Kidney glomerular epithelial cell (primary cell): ENCODE measurements at regions not wholly inside any gene's neighbourhood (a gene's known extent, or its start where the extent isn't known, plus 50 kb on each side); places are given as distances from the start of the nearest gene placed in this dataset.
"Not testable (repeated sequence)": the region's sequence is repeated elsewhere in the genome, so short reads cannot be mapped to it uniquely, and the experiment has no call there.

Experiments
- DNase-seq: peaks from one replicate; lab custom pipeline; 2025; lab: John Stamatoyannopoulos, UW

GRCh38 chr6:112881027-112881426 lies 533.9 kb downstream of the RFPL4B start:
- DNase-seq = peak; percentile 26

- DNase-seq = no peak
These were observed 535.0 kb downstream of the RFPL4B start for GRCh38 chr6:112881828-112882780.

DNA sequence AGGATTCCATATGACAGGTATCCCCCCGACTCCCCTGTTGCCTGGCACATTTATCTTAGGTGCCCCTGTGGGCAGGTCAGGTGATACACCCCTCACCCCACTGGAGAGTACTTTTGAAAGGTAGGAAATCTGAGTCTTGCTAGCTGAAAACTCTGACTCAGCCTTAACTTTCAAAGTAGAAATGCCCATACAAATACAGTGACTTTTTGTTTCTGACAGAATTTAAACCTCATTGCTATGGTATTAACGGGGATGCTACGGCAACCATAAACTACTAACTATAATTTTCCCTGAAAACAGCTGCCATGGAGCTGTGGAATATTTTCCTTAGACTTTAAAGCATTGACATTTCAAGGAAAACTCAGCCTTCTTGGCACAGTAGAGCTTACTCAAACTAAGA lies 536.0 kb downstream of the RFPL4B start:
- DNase-seq = no peak

- DNase-seq = no peak
These were observed 539.3 kb downstream of the RFPL4B start for GRCh38 chr6:112886415-112886814.

DNA sequence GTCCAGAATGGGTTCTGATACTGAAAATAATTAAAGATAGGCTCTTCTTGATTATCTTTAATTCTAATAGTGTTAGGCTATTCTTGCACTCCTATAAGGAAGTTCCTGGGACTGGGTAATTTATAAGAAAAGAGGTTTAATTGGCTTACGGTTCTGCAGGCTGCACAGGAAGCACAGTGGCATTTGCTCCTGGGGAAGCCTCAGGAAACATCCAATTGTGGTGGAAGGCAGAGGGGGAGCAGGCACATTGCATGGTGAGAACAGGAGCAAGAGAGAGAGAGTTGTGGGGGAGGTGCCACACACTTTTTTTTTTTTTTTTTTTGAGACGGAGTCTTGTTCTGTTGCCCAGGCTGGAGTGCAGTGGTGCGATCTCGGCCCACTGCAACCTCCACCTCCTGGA lies 540.3 kb downstream of the RFPL4B start:
- not testable (repeated sequence) for DNase-seq

DNA sequence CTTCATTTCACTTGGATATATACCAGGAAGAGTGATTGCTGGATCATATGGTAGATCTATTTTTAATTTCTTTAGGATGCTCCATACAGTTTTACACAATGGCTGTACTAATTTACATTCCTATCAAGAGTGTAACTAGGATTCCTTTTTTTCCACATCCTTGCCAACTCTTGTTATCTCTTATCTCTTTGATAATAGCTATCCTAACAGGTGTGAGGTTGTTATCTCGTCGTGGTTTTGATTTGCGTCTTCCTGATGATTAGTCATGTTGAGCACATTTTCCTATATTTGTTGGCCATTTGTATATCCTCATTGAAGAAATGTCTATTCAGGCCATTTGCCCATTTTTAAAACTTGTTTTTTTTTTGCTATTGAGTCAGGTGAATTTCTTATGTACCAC lies 552.4 kb downstream of the RFPL4B start:
- no peak for DNase-seq

- DNase-seq = no peak
These were observed 556.2 kb downstream of the RFPL4B start for GRCh38 chr6:112903361-112903760.

GRCh38 chr6:112906726-112907125 lies 559.6 kb downstream of the RFPL4B start:
- DNase-seq = peak; percentile 49

DNA sequence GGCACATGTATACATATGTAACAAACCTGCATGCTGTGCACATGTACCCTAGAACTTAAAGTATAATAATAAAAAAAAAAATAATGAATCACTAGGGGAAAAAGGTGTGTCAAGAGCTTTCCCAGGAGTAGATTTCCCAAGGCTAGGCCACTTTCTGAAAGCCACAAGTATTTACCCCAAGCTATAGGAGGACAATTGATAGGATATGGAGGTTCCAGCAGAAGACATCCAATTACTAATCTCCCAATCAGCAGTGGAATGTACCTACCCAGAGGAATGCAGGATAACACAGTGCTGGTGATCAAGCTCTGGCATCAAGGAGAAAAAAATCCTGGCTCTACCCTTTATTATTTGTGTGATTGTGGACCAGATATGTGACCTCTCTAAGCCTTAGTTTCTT lies 562.7 kb downstream of the RFPL4B start:
- peak; percentile 12 for DNase-seq

GRCh38 chr6:112910256-112910655 lies 563.1 kb downstream of the RFPL4B start:
- DNase-seq = no peak

- no peak for DNase-seq
These were observed 564.8 kb downstream of the RFPL4B start for GRCh38 chr6:112911959-112912358.

GRCh38 chr6:112912416-112913101 lies 565.4 kb downstream of the RFPL4B start:
- DNase-seq = peak; percentile 36

GRCh38 chr6:112919744-112920143 lies 572.6 kb downstream of the RFPL4B start:
- DNase-seq = not testable (repeated sequence)

DNA sequence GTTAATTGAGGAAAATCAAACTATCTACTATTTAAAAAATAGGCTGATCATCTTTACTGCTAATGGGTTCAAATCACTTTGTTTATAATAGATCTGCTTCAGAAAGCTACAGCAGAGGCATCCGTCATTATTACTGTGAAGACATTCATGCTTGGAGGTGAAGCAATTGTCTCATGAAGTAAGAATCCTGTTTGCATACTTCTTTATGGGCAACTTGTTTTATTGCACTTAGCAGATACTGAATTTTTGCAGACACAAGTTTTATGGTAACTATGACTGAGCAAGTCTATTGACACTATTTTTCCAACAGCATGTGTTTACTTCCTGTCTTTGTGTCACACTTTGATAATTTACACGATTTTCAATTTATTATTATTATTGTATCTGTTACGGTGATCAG lies 573.9 kb downstream of the RFPL4B start:
- peak; percentile 23 for DNase-seq

GRCh38 chr6:112923940-112924587 lies 576.9 kb downstream of the RFPL4B start:
- no peak for DNase-seq

- DNase-seq = no peak
These were observed 578.6 kb downstream of the RFPL4B start for GRCh38 chr6:112925702-112926101.

DNA sequence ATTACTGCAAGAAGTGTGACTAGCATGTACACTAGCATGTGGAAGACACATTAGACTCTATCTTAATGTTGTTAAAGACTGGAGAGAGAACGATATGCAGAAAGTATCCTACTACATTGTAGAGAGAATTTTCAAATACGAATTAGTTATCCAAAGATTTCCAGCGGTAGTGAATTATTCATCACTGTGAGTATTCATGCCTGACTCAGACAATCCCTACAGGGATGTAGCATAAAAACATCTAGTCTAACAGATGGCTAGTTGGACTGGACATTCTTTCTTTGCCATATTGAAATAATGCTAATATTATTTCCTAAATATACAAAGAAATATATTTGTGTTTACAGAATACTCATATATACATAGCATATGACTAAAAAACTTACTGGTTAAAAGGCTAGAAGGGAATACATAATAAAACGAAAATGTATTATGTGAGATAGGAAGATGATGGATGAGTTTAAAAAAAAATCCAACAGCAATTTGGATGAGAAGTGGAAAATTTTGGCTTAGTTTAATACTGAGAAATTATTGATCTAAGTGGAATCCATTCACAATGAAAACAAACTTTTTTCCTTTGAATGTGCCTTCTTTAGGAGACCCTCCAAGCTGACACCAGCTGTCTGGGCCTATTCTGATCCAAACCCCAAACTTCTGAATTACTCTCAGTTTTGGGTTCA lies 580.7 kb downstream of the RFPL4B start:
- no peak for DNase-seq

DNA sequence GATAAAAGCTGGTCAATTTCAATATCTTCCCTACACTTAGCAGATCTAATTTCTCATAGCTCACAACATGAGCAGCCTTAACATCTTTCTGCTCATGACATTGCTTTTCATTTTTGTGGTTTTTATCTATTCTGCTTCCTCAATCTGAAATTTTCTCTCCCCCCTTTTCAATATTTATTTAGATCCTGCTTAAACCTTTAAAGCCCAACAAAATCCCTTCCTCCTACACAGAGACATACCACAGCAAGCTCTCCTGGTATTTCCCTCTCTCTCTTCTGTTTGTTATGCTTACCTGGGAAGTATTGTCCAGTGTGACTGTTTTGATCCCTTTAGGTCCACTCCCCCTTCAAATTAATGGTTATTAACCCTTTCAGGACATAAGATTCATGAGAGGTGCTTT lies 582.5 kb downstream of the RFPL4B start:
- DNase-seq = peak; percentile 21

DNA sequence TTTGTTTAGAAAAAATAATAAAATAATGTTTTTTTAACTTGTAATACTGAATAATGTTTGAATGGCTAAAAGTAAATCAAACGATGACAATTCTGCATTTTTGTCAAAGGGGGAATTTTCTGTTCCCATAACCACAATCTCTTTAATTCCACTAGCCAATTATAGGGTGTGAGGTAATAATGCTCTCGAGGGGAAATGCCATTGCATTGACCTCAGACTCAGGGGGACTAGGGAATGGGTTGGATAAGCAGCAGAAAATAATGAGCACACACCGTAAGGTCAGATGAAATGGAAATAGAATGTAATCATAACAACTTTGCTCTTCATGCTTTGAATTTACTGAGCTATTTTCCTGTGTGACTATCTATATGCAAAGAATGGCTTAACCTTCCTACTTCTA lies 584.7 kb downstream of the RFPL4B start:
- no peak for DNase-seq

DNA sequence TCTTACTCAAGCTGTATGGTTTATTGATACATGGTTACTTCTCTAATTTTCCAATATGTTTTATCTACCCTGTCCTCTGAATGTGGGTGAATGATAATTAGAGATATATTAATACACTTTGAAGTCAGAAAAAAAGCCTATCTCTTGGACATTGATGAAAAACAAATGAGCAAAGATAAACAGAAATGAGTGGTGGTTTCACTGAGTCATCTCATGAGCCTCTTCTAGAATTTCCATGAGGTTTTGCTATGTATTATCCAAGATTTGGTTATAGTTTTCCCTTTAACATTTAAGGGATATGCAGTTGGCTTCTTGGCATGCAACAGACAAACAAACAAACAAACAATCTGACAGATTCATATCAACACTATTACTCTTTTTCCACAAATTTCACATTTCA lies 586.8 kb downstream of the RFPL4B start:
- no peak for DNase-seq

DNA sequence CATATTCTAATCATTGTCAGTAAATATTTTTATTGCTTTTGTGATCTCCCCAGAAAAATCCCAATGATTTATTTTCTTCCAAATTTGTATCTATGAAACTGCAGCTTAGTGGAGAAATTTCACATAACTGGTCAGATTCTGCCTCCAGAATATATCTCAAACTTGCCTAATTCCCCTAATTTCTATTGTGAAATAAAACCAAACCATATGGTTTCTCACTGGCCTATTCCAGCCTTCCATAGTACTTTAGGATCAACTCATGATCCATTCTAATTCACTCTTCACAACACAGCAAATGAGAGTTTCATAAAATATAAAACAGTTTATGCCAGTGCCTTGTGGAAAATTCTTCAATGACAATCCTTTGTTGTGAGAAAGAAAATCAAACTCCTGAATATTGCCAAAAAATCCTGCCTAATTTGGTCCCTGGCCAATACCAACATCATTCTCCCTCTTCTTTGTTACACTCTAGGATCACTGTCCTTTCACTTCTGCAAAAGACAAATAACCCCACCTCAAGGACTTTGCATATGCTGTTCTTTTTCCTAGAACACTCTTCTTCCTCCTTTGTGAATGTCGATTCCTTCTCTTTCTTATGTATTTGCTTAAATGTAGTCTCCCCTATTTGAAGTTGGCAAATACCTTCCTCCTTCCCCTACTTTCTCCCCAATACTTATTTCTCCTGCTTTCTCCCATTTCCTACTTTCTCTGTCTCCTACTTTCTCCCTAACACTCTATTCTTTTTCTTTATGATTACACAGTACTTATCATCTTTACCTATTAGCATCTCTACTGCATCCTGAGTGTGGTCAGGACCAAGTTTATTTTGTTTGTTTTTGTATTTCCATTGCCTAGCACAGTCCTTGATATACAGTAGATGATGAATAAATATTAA lies 587.5 kb downstream of the RFPL4B start:
- DNase-seq = no peak
